CD4-positive, CD25-positive, alpha-beta regulatory T cell (primary cell): ENCODE measurements at regions not wholly inside any gene's neighbourhood (a gene's known extent, or its start where the extent isn't known, plus 50 kb on each side); places are given as distances from the start of the nearest gene placed in this dataset.
"Not testable (repeated sequence)": the region's sequence is repeated elsewhere in the genome, so short reads cannot be mapped to it uniquely, and the experiment has no call there.

Experiments used
- ATAC-seq, 2 donors: fragments of 150-1000 bp; cut with Tn5 transposase; one replicate each; pipeline ENCODE4 v1.10.0; 2021; ENCODE audit warnings: low read depth in 2 of 2, moderate number of reproducible peaks in 2 of 2, moderate library complexity in 1 of 2
- DNase-seq, 3 donors: peaks; one replicate each; pipeline versions ENCODE4 v3.0.0 to v3.0.0-alpha.2; 2012 to 2022; ENCODE audit warnings: mixed read lengths in 1 of 3
- H3K27ac ChIP-seq: one replicate; pipeline ENCODE4 v1.7.0; 2013; ENCODE audit warnings: mild to moderate bottlenecking, low read length; ENCODE audit not compliant: insufficient read depth, poor library complexity, severe bottlenecking
- H3K27me3 ChIP-seq: one replicate; pipeline ENCODE4 v1.7.0; 2013; ENCODE audit warnings: low read length; ENCODE audit not compliant: control insufficient read depth, insufficient read depth
- H3K36me3 ChIP-seq: one replicate; pipeline ENCODE4 v1.7.0; 2013; ENCODE audit warnings: mild to moderate bottlenecking, low read length, moderate library complexity; ENCODE audit not compliant: control insufficient read depth, insufficient read depth
- H3K4me1 ChIP-seq: 2 replicates; pipeline ENCODE4 v1.7.0; 2013; ENCODE audit warnings: mild to moderate bottlenecking, low read length; ENCODE audit not compliant: insufficient read depth, control insufficient read depth, poor library complexity, severe bottlenecking
- H3K4me3 ChIP-seq: one replicate; pipeline ENCODE4 v1.7.0; 2013; ENCODE audit warnings: low read depth, mild to moderate bottlenecking, low read length, moderate library complexity
- H3K9me3 ChIP-seq, 2 experiments: 1 replicate in 1 of 2; 2 replicates in 1 of 2; pipeline ENCODE4 v1.7.0; 2013; ENCODE audit warnings: low read length in 2 of 2, mild to moderate bottlenecking in 1 of 2, moderate library complexity in 1 of 2; ENCODE audit not compliant: control insufficient read depth in 2 of 2
- H3K27ac Mint-ChIP-seq, 3 donors: one replicate each; pipeline ENCODE4 v1.8.0; 2020 to 2022; ENCODE audit warnings: mild to moderate bottlenecking in 3 of 3, mixed read lengths in 3 of 3, moderate library complexity in 2 of 3
- H3K27me3 Mint-ChIP-seq: one replicate; pipeline ENCODE4 v1.8.0; 2022; ENCODE audit warnings: mild to moderate bottlenecking, mixed read lengths
- H3K36me3 Mint-ChIP-seq: one replicate; pipeline ENCODE4 v1.8.0; 2020; ENCODE audit warnings: mixed read lengths
- H3K4me1 Mint-ChIP-seq, 4 donors: one replicate each; pipeline ENCODE4 v1.8.0; 2020 to 2022; ENCODE audit warnings: mixed read lengths in 4 of 4, mild to moderate bottlenecking in 1 of 4
- H3K4me3 Mint-ChIP-seq, 4 donors: one replicate each; pipeline ENCODE4 v1.8.0; 2020 to 2022; ENCODE audit warnings: mild to moderate bottlenecking in 4 of 4, mixed read lengths in 4 of 4, moderate library complexity in 3 of 4
- H3K9me3 Mint-ChIP-seq, 7 donors: one replicate each; pipeline ENCODE4 v1.8.0; 2020 to 2022; ENCODE audit warnings: mixed read lengths in 7 of 7, mild to moderate bottlenecking in 3 of 7, moderate library complexity in 2 of 7

DNA sequence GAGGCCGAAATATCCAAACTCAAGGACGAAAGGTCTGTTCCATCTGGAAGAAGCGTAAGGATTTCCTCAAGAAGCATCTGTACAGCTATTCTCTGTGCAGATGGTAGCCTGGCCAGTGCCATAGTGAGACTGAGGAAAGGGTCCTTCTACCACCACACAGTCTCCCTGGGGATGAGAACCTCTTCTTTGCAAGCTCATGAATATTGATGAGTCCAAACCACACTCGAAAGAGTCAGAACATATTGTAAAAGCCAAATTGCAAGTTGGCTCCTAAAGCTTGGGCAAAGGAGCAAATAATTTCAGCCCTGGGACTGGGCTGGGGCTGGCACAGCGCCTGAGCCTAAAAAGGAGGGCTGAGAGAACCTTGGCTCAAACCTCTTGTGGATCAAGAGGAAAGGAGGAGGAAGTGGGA is 66.1 kb upstream of the PIP4K2A start:
- H3K4me1 Mint-ChIP-seq, result peaks cover 0 to 2% (median 0%) of the 10 kb centered on the region in 4 donors
- DNase-seq, result no peak

DNA sequence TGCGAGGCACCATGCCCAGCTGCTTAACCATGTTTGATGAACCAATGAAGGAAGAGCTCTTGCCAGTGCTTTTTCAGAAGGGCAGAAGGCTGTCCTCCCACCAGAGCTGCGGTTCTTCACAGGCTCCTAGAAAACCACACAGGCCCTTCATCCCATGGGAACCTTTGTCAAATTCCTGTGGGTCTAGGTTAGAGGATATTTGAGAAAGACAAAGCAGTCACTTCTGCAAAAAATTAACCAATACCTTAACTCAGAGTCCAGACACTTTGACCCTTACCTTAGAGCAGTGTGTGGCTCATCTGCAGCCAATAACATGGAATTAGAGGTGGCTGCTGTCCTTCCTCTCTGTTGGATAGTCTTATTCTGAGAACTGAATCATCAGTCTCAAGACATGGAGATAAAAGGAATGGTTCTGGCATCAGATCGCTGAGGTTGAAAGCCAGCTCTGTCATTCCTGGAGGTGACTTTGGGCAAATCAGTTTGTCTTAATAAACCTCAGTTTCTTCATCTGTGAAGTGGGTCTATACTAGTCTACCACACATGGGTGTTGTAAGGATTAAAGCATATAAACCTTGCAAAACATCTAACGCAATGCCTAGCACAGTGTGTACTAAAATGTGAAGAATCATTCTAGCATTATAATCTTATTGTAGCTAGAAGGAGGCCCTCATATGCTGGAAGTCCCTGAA is 65.1 kb upstream of the PIP4K2A start:
- no peak for ATAC-seq
- Histone ChIP-seq H3K27ac (no peak overlapping the region), H3K4me1 (no peaks in the 10 kb centered on the region), H3K36me3 (no peaks in the 10 kb centered on the region), H3K4me3 (no peak overlapping the region), H3K9me3 (peaks cover 0 to 4% of the 10 kb centered on the region in 2 experiments), H3K27me3 (no peaks in the 10 kb centered on the region)
- DNase-seq, result no peak
- Mint-ChIP-seq H3K27me3 (peaks cover 2% of the 10 kb centered on the region), H3K9me3 (peaks cover 0 to 10% (median 4%) of the 10 kb centered on the region in 7 donors), H3K27ac (no peak overlapping the region), H3K4me3 (no peak overlapping the region), H3K36me3 (no peaks in the 10 kb centered on the region), H3K4me1 (peaks cover 0 to 2% (median 0%) of the 10 kb centered on the region in 4 donors)

More for the DNA sequence above, 66.1 kb upstream of the PIP4K2A start:
- Mint-ChIP-seq H3K4me3 (no peak overlapping the region), H3K27me3 (peaks cover 5% of the 10 kb centered on the region), H3K27ac (no peak overlapping the region), H3K36me3 (no peaks in the 10 kb centered on the region), H3K9me3 (peaks cover 0 to 10% (median 4%) of the 10 kb centered on the region in 7 donors)
- H3K36me3 ChIP-seq, result no peaks in the 10 kb centered on the region
- no peak overlapping the region for H3K27ac ChIP-seq
- H3K9me3 ChIP-seq, result peaks cover 0 to 4% of the 10 kb centered on the region in 2 experiments
- no peak overlapping the region for H3K4me3 ChIP-seq
- ATAC-seq, result no peak
- no peaks in the 10 kb centered on the region for H3K27me3 ChIP-seq
- H3K4me1 ChIP-seq, result no peaks in the 10 kb centered on the region

DNA sequence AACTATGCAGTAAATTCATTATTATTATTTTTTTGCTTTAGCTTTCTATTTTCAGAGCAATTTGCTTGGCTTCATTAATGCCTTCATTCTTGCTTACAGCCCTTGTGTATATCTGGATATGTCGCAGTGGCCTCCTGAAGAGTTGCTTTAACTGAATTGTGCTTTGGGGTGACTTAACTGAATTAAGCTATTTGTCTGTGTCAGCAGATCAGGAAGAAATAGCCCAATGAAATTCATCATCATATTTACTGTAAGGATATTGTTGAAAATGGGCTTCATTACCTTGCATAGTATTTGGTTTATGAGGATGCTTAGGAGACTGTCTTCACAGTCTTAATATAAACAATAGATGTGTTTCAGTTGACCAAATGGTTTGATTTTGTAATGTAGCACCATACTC is 59.7 kb upstream of the PIP4K2A start:
- no peak overlapping the region for H3K27ac ChIP-seq
- H3K27me3 ChIP-seq, result no peaks in the 10 kb centered on the region
- H3K9me3 ChIP-seq, result peaks cover 0 to 4% of the 10 kb centered on the region in 2 experiments
- H3K4me1 Mint-ChIP-seq, result peaks cover 0 to 2% (median 0%) of the 10 kb centered on the region in 4 donors
- H3K9me3 Mint-ChIP-seq, result peaks cover 4 to 14% (median 5%) of the 10 kb centered on the region in 7 donors
- no peak overlapping the region for H3K4me3 Mint-ChIP-seq
- DNase-seq (no peak), ATAC-seq (no peak)
- H3K27me3 Mint-ChIP-seq, result peaks cover 4% of the 10 kb centered on the region
- no peak overlapping the region for H3K4me3 ChIP-seq
- no peak overlapping the region for H3K27ac Mint-ChIP-seq
- no peaks in the 10 kb centered on the region for H3K4me1 ChIP-seq
- no peaks in the 10 kb centered on the region for H3K36me3 ChIP-seq
- no peaks in the 10 kb centered on the region for H3K36me3 Mint-ChIP-seq

DNA sequence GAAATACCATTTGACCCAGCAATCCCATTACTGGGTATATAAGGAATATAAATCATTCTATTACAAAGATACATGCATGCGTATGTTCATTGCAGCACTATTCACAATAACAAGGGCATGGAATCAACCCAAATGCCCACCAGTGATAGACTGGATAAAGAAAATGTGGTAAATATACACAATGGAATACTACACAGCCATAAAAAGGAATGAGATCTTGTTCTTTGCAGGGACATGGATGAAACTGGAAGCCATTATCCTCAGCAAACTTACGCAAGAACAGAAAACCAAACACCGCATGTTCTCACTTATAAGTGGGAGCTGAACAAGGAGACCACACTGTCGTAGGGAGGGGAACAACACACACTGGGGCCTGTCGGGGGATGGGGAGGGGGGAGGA is 57.3 kb upstream of the PIP4K2A start:
- not testable (repeated sequence) for H3K9me3 ChIP-seq, H3K4me1 ChIP-seq, H3K27me3 ChIP-seq, H3K27ac ChIP-seq, DNase-seq, H3K4me3 Mint-ChIP-seq, H3K9me3 Mint-ChIP-seq, H3K27ac Mint-ChIP-seq, H3K4me3 ChIP-seq, H3K36me3 Mint-ChIP-seq, H3K4me1 Mint-ChIP-seq, H3K36me3 ChIP-seq, ATAC-seq
- peaks cover 13% of the 10 kb centered on the region for H3K27me3 Mint-ChIP-seq

DNA sequence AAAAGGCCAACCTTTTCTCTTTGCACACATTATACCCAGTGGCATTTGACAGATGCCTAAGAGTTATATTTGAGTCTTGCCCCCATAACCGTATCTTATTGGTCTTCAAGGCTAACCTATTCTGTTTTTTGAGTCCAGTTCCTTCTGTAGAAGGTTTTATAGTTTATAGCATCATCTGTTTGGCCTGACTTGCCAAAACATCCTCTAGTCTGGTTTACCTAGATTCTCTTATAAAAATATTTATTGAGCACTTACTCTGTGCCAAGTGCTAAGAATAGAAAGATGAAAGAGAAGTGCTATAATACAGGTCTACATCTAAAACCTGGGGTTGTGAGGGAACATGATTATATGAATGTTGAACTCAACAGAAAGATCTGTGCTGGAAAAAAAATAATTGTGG is 55.9 kb upstream of the PIP4K2A start:
- H3K27ac ChIP-seq, result no peak overlapping the region
- peaks cover 2% of the 10 kb centered on the region for H3K27me3 ChIP-seq
- peaks cover 0 to 2% of the 10 kb centered on the region in 2 experiments for H3K9me3 ChIP-seq
- H3K4me1 ChIP-seq, result no peaks in the 10 kb centered on the region
- Mint-ChIP-seq H3K4me3 (no peak overlapping the region), H3K4me1 (no peaks in the 10 kb centered on the region), H3K36me3 (no peaks in the 10 kb centered on the region), H3K27me3 (peaks cover 23% of the 10 kb centered on the region), H3K27ac (no peak overlapping the region), H3K9me3 (peaks cover 0 to 5% (median 4%) of the 10 kb centered on the region in 7 donors)
- no peaks in the 10 kb centered on the region for H3K36me3 ChIP-seq
- no peak overlapping the region for H3K4me3 ChIP-seq
- DNase-seq (no peak), ATAC-seq (no peak)

DNA sequence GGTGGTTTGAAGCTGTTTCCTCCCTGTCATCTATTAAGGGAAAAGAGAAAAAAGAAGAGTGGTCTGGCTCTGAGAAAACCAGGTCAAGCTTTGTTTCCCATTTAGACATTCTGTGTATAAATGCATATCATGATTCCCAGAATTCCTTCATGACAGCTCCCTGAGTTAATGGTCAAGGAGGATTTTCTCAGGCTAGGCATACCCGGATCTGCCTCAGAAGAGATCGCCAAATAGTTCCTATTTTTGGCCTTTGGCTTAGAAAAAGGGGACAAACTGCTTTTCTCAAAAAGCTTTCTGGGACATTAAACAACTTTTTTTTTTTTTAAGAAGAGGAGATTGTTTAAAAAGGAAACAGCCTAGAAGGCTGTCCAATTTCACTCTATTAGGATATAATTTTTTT is 53.5 kb upstream of the PIP4K2A start:
- Mint-ChIP-seq H3K9me3 (peaks cover 0 to 5% (median 4%) of the 10 kb centered on the region in 7 donors), H3K36me3 (no peaks in the 10 kb centered on the region), H3K4me3 (no peak overlapping the region), H3K27ac (no peak overlapping the region), H3K27me3 (peaks cover 35% of the 10 kb centered on the region), H3K4me1 (no peaks in the 10 kb centered on the region)
- peaks cover 0 to 2% of the 10 kb centered on the region in 2 experiments for H3K9me3 ChIP-seq
- H3K36me3 ChIP-seq, result no peaks in the 10 kb centered on the region
- no peaks in the 10 kb centered on the region for H3K4me1 ChIP-seq
- ATAC-seq (no peak), DNase-seq (no peak)
- H3K4me3 ChIP-seq, result no peak overlapping the region
- peaks cover 2% of the 10 kb centered on the region for H3K27me3 ChIP-seq
- H3K27ac ChIP-seq, result no peak overlapping the region

DNA sequence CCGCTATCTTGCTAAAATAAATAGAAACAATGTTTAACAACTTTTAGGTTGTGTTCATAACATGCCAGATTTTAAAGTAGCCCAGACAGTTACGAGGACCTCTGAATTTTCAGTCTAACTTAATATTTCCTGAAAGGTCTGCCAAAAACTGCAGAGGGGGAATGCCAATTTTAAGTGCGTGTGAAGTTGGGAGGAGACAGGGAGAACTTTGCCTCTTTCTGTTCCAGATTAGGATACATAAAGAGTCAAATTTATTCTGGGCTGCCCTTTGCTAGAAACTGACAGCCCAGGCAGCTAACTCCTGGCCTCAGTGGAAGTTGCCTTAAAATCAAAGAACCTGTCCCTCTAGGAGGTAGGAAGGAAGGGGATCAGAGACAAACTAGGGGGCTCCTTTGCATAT is 52.3 kb upstream of the PIP4K2A start:
- peaks cover 43% of the 10 kb centered on the region for H3K27me3 Mint-ChIP-seq
- no peak for DNase-seq
- no peak overlapping the region for H3K4me3 Mint-ChIP-seq
- Histone ChIP-seq H3K4me1 (no peaks in the 10 kb centered on the region), H3K27ac (no peak overlapping the region), H3K36me3 (no peaks in the 10 kb centered on the region), H3K27me3 (peaks cover 2% of the 10 kb centered on the region), H3K9me3 (peaks cover 0 to 2% of the 10 kb centered on the region in 2 experiments), H3K4me3 (no peak overlapping the region)
- peaks cover 0 to 5% (median 4%) of the 10 kb centered on the region in 7 donors for H3K9me3 Mint-ChIP-seq
- ATAC-seq, result no peak
- H3K27ac Mint-ChIP-seq, result no peak overlapping the region
- H3K36me3 Mint-ChIP-seq, result no peaks in the 10 kb centered on the region
- H3K4me1 Mint-ChIP-seq, result no peaks in the 10 kb centered on the region
